ENCODE measurements at regions not wholly inside any gene's neighbourhood (a gene's known extent, or its start where the extent isn't known, plus 50 kb on each side); places are given as distances from the start of the nearest gene placed in this dataset.

DNA sequence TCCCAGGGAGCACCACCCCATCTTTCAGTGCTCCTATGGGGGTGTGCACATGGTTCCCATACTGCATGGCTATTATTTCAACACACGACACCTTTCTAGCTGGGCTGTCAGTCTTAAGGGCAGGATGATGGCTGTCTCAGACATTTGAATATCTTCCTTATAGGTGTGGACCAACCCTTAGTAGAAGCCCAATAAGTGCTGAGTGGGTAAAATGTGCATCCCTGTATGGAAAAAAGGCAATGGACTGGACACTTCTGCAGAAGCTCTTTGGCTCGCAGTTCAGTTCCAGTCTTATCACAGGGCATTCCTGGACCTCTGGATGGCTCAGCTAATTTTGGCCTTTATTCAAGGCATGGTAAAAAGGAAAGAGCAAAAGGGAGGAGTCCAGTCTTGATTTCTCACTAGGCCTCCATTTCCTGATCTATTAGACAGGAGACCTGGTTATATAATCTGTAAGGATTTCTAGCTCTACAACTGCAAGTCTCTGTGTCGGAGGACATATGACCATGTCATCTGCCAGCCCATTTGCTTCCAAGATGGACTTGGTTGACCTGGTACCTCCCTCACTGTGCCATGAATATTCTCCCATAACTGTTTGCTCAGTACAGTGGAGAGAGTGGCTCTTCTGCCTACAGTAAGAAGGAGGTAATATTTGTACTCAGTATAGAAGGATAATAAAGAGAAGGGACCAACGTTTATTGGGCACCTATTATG lies 53.8 kb upstream of the RASGRP1 start:
- TF ChIP-seq, protein P1, sequence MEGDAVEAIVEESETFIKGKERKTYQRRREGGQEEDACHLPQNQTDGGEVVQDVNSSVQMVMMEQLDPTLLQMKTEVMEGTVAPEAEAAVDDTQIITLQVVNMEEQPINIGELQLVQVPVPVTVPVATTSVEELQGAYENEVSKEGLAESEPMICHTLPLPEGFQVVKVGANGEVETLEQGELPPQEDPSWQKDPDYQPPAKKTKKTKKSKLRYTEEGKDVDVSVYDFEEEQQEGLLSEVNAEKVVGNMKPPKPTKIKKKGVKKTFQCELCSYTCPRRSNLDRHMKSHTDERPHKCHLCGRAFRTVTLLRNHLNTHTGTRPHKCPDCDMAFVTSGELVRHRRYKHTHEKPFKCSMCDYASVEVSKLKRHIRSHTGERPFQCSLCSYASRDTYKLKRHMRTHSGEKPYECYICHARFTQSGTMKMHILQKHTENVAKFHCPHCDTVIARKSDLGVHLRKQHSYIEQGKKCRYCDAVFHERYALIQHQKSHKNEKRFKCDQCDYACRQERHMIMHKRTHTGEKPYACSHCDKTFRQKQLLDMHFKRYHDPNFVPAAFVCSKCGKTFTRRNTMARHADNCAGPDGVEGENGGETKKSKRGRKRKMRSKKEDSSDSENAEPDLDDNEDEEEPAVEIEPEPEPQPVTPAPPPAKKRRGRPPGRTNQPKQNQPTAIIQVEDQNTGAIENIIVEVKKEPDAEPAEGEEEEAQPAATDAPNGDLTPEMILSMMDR (IDR thresholded peaks at IDR 0.05; ENCODE audit: low read depth, low read length), result no peak
- TF ChIP-seq EZH2phosphoT487 (IDR thresholded peaks at IDR 0.05; ENCODE audit: low read depth), result no peak

Measured in OCI-LY3 (cell line).